ENCODE measurements at regions not wholly inside any gene's neighbourhood (a gene's known extent, or its start where the extent isn't known, plus 50 kb on each side); places are given as distances from the start of the nearest gene placed in this dataset.

DNA sequence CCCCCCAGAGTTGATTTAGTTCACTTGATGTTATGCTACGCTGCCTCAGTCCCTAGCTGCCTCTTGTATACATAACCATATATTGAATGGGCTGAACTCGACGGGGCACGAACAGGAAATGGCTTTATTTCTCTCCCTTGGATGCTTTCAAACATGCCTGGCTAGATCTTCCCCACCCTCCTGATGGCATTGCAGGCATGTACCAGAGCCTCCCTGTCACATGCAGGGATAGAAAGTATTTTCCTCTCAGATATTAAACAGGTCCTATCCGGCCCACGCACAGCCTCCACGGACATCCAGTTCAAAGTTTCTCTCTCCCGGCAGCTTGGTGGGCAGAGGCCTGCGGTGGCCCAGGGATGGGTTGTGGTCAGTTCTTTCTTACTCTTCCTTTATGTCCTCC lies 422.1 kb downstream of the RPS24 start:
- Histone ChIP-seq H2AFZ (ENCODE audit: low read length) (no peak overlapping the region), H3K4me1 (ENCODE audit: insufficient read depth, low read length, severe bottlenecking) (no peaks in the 10 kb centered on the region), H3K9ac (ENCODE audit: low read length) (no peak overlapping the region), H3F3A (ENCODE audit: insufficient read depth, low read length) (no peaks in the 10 kb centered on the region), H3K4me2 (ENCODE audit: low read length) (no peak overlapping the region), H3K36me3 (ENCODE audit: insufficient read depth, low read length) (no peaks in the 10 kb centered on the region), H3K9me3 (ENCODE audit: low read length) (no peaks in the 10 kb centered on the region), H3K27ac (ENCODE audit: low read depth, low read length, poor library complexity, severe bottlenecking) (no peak overlapping the region), H3K9me2 (ENCODE audit: low read depth, low read length) (no peaks in the 10 kb centered on the region), H4K20me1 (ENCODE audit: insufficient read depth, low read length) (no peaks in the 10 kb centered on the region), H3K4me3 (ENCODE audit: low read depth, low read length, poor library complexity, severe bottlenecking) (no peak overlapping the region), H3K79me2 (ENCODE audit: insufficient read depth, low read length) (no peaks in the 10 kb centered on the region), H3K27me3 (ENCODE audit: insufficient read depth, low read length) (no peaks in the 10 kb centered on the region; the same call in 1 of the 2 replicates)
- no peak for TF ChIP-seq EZH2 (IDR thresholded peaks at IDR 0.05; ENCODE audit: borderline replicate concordance, low read length)
- TF ChIP-seq, protein P1, sequence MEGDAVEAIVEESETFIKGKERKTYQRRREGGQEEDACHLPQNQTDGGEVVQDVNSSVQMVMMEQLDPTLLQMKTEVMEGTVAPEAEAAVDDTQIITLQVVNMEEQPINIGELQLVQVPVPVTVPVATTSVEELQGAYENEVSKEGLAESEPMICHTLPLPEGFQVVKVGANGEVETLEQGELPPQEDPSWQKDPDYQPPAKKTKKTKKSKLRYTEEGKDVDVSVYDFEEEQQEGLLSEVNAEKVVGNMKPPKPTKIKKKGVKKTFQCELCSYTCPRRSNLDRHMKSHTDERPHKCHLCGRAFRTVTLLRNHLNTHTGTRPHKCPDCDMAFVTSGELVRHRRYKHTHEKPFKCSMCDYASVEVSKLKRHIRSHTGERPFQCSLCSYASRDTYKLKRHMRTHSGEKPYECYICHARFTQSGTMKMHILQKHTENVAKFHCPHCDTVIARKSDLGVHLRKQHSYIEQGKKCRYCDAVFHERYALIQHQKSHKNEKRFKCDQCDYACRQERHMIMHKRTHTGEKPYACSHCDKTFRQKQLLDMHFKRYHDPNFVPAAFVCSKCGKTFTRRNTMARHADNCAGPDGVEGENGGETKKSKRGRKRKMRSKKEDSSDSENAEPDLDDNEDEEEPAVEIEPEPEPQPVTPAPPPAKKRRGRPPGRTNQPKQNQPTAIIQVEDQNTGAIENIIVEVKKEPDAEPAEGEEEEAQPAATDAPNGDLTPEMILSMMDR (IDR thresholded peaks at IDR 0.05; ENCODE audit: low read length) = no peak

DNA sequence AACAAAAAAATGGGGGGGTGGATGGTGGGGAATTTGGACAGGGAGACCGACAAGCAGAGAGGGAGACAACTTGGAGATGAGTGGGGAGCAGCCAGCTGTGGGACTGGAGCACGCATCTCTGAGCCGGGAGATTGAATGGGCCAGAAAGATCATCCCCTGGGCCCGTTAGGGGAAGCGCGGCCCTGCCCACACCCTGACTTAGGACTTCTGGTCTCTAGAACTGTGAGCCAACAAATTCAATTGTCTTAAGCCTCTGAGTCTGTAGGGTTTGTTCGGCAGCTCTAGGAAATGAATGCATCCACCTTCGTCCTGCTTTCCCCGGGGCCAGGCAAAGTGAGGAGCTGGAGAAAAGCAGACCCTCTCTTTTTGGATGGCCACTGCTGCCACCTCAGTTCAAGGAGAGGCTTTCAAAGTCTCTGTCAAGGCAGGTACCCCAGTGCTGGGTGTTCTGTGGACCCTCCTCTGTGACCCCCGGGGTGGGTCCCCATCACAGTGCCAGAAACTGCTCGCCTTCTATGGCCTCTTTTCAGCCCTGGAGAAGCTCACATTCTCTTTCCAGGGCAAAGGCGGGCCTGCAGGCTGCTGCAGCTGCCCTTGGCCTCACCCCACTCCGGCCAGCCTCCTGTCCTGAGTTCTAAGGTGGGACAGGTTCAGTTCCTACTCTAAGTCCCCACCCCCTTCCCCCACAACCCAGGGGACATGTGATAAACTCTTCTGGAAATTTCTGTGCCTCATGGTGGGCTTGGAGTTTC lies 423.2 kb downstream of the RPS24 start:
- no peak overlapping the region for H2AFZ ChIP-seq (ENCODE audit: low read length)
- no peaks in the 10 kb centered on the region for H3K9me3 ChIP-seq (ENCODE audit: low read length)
- no peak overlapping the region for H3K9ac ChIP-seq (ENCODE audit: low read length)
- H3K79me2 ChIP-seq (ENCODE audit: insufficient read depth, low read length) = no peaks in the 10 kb centered on the region
- no peaks in the 10 kb centered on the region for H3K4me1 ChIP-seq (ENCODE audit: insufficient read depth, low read length, severe bottlenecking)
- TF ChIP-seq EZH2 (IDR thresholded peaks at IDR 0.05; ENCODE audit: borderline replicate concordance, low read length) = no peak
- TF ChIP-seq, protein P1 (IDR thresholded peaks at IDR 0.05; ENCODE audit: low read length) = no peak
- no peaks in the 10 kb centered on the region; the same call in 1 of the 2 replicates for H3K27me3 ChIP-seq (ENCODE audit: insufficient read depth, low read length)
- no peak overlapping the region for H3K27ac ChIP-seq (ENCODE audit: low read depth, low read length, poor library complexity, severe bottlenecking)
- no peak overlapping the region for H3K4me3 ChIP-seq (ENCODE audit: low read depth, low read length, poor library complexity, severe bottlenecking)
- no peaks in the 10 kb centered on the region for H3F3A ChIP-seq (ENCODE audit: insufficient read depth, low read length)
- no peaks in the 10 kb centered on the region for H4K20me1 ChIP-seq (ENCODE audit: insufficient read depth, low read length)
- H3K36me3 ChIP-seq (ENCODE audit: insufficient read depth, low read length) = no peaks in the 10 kb centered on the region
- H3K4me2 ChIP-seq (ENCODE audit: low read length) = no peak overlapping the region
- H3K9me2 ChIP-seq (ENCODE audit: low read depth, low read length) = no peaks in the 10 kb centered on the region

DNA sequence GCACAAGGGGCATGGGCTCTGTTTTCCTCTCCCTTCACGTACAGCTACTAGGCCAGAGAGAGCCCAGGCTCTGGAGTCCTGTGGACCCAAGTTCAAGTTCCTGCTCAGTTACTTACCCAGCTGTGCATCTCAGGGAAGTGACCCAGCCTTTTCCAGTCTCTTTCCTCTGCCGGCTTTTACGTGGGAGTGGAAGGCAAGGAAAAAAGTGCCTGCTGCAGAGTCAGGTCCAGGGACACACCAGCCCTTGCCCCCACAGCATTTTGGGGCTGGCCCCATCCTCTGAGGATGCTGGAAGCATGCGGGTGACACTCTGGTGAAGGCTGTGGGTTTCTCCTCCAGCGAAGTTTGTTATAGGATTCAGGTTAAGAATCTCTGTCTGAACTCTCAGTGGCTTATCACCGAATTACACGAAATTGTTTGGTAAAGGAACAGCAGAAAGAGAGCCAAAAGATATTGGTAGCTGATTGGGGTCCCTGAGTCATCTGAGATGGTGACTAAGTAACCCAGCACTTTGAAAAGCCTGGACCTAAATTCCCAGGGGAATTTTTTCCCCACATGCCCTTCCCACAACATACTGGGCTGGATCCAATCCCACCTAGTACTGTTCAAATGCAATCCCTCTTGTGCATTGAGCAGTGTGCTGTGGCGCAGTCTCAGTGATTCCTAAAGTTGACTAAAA lies 424.3 kb downstream of the RPS24 start:
- H2AFZ ChIP-seq (ENCODE audit: low read length) = no peak overlapping the region
- H3K27me3 ChIP-seq (ENCODE audit: insufficient read depth, low read length) = no peaks in the 10 kb centered on the region; the same call in 1 of the 2 replicates
- H3K4me1 ChIP-seq (ENCODE audit: insufficient read depth, low read length, severe bottlenecking) = no peaks in the 10 kb centered on the region
- no peaks in the 10 kb centered on the region for H4K20me1 ChIP-seq (ENCODE audit: insufficient read depth, low read length)
- no peak overlapping the region for H3K27ac ChIP-seq (ENCODE audit: low read depth, low read length, poor library complexity, severe bottlenecking)
- no peak overlapping the region for H3K9ac ChIP-seq (ENCODE audit: low read length)
- no peak overlapping the region for H3K4me2 ChIP-seq (ENCODE audit: low read length)
- no peaks in the 10 kb centered on the region for H3K9me3 ChIP-seq (ENCODE audit: low read length)
- no peaks in the 10 kb centered on the region for H3K9me2 ChIP-seq (ENCODE audit: low read depth, low read length)
- no peaks in the 10 kb centered on the region for H3K79me2 ChIP-seq (ENCODE audit: insufficient read depth, low read length)
- no peaks in the 10 kb centered on the region for H3K36me3 ChIP-seq (ENCODE audit: insufficient read depth, low read length)
- TF ChIP-seq EZH2 (IDR thresholded peaks at IDR 0.05; ENCODE audit: borderline replicate concordance, low read length) = no peak
- TF ChIP-seq, protein P1 (IDR thresholded peaks at IDR 0.05; ENCODE audit: low read length) = no peak
- no peaks in the 10 kb centered on the region for H3F3A ChIP-seq (ENCODE audit: insufficient read depth, low read length)
- H3K4me3 ChIP-seq (ENCODE audit: low read depth, low read length, poor library complexity, severe bottlenecking) = no peak overlapping the region
